Erythroblast (primary cell): ENCODE measurements at regions not wholly inside any gene's neighbourhood (a gene's known extent, or its start where the extent isn't known, plus 50 kb on each side); places are given as distances from the start of the nearest gene placed in this dataset.

Source experiments
- GATA1 ChIP-seq: IDR thresholded peaks from 2 replicates; pipeline ENCODE4 v1.6.1; 2011; ENCODE audit warnings: low read depth, mild to moderate bottlenecking, control low read depth, low read length, moderate library complexity
- POLR2A ChIP-seq: IDR thresholded peaks from 2 replicates; pipeline ENCODE4 v1.6.1; 2011; ENCODE audit warnings: mild to moderate bottlenecking, low read length

- TF ChIP-seq POLR2A (no peak), GATA1 (no peak)
Measured at GRCh38 chrX:121585626-121586025, 538.2 kb downstream of the GLUD2 start.
